ENCODE measurements at regions not wholly inside any gene's neighbourhood (a gene's known extent, or its start where the extent isn't known, plus 50 kb on each side); places are given as distances from the start of the nearest gene placed in this dataset.

GRCh38 chr13:97648881-97649224 is 214.9 kb downstream of the RAP2A start:
- no peak for TF ChIP-seq CTCF (IDR thresholded peaks at IDR 0.05; ENCODE audit: extremely low read depth, missing control alignments)
- no peak for DNase-seq (ENCODE audit: low spot score)

GRCh38 chr13:97653443-97654140 is 219.6 kb downstream of the RAP2A start:
- TF ChIP-seq CTCF (IDR thresholded peaks at IDR 0.05; ENCODE audit: extremely low read depth, missing control alignments) = no peak

GRCh38 chr13:97654236-97654635 is 220.3 kb downstream of the RAP2A start:
- no peak for TF ChIP-seq CTCF (IDR thresholded peaks at IDR 0.05; ENCODE audit: extremely low read depth, missing control alignments)
- DNase-seq (ENCODE audit: low spot score) = no peak

More at GRCh38 chr13:97653443-97654140, 219.6 kb downstream of the RAP2A start:
- DNase-seq (ENCODE audit: low spot score) = no peak

- TF ChIP-seq CTCF (IDR thresholded peaks at IDR 0.05; ENCODE audit: extremely low read depth, missing control alignments) = no peak
- DNase-seq (ENCODE audit: low spot score) = no peak
These were observed 224.6 kb downstream of the RAP2A start for GRCh38 chr13:97658556-97658955.

DNA sequence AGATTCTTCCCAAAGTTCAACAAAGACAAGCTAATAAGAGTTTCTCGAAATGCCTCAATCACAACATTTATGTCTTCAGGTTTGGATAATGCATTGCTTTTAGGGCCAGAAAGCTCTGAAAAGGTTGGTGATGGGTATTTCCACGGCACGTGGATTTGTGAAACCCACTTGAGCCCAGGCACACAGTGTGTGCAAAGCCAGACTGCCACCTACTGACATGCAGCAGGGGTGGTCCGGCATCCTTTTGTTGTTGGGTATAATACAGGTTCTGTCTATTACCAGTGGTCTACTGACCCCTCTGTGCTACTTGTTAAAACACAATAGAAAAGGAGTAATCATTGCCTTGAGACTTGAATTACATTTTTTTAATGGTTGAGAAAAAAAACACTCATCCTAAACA is 225.6 kb downstream of the RAP2A start:
- no peak for DNase-seq (ENCODE audit: low spot score)
- no peak for TF ChIP-seq CTCF (IDR thresholded peaks at IDR 0.05; ENCODE audit: extremely low read depth, missing control alignments)

DNA sequence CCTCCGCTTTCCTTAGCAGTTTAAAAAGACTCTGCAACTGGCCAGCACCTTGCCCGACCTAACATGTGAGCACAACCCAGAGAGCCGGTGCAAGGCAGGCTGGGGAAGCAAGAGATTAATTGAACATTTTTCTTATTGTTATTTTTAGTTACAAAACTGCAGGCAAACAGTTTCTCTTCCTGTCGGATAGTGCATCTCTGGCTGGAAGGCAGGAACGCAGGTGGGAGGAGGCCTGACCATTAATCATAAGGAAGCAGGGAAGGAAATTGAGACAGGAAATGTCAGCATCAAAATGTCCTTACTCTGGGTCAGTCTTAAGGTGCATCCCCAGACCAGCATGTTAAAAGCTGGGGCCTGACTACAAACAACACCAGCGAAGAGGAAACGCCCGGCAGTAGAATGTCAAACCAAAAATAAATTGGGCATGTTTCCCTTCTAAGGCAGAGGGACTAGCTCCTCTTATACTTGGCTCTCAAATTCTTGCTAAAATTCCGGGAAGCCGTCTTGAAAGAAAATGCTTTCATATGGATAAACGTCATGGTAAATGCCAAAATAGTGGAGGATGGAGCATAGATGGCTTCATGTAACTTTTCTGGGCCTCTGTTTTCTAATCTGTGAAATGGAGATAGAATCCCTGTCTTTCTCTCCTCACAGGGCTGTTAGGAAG is 226.8 kb downstream of the RAP2A start:
- no peak for DNase-seq (ENCODE audit: low spot score)
- TF ChIP-seq CTCF (IDR thresholded peaks at IDR 0.05; ENCODE audit: extremely low read depth, missing control alignments) = no peak

- TF ChIP-seq CTCF (IDR thresholded peaks at IDR 0.05; ENCODE audit: extremely low read depth, missing control alignments) = no peak
- DNase-seq (ENCODE audit: low spot score) = no peak
These were observed 252.6 kb downstream of the RAP2A start for GRCh38 chr13:97686594-97686993.
